ENCODE measurements at regions not wholly inside any gene's neighbourhood (a gene's known extent, or its start where the extent isn't known, plus 50 kb on each side); places are given as distances from the start of the nearest gene placed in this dataset.

GRCh38 chr12:61629702-61630101, 630.5 kb upstream of the USP15 start:
- TF ChIP-seq FOSL1 (tag; conservative IDR thresholded peaks at IDR 0.05) (no peak), SOX6 (IDR thresholded peaks at IDR 0.05) (no peak), ZNF79 (CRISPR knock-in tag; IDR thresholded peaks at IDR 0.05; ENCODE audit: low read depth) (no peak), ZNF668 (CRISPR knock-in tag; IDR thresholded peaks at IDR 0.05) (no peak), MXD1 (CRISPR knock-in tag; IDR thresholded peaks at IDR 0.05; ENCODE audit: borderline replicate concordance, poor library complexity, severe bottlenecking) (no peak), FOXM1 (IDR thresholded peaks at IDR 0.05; ENCODE audit: low read depth) (no peak), FOXM1 (CRISPR knock-in tag; IDR thresholded peaks at IDR 0.05; ENCODE audit: low read depth) (no peak)

Data from K562 (cell line).